ENCODE measurements at regions not wholly inside any gene's neighbourhood (a gene's known extent, or its start where the extent isn't known, plus 50 kb on each side); places are given as distances from the start of the nearest gene placed in this dataset.

DNA sequence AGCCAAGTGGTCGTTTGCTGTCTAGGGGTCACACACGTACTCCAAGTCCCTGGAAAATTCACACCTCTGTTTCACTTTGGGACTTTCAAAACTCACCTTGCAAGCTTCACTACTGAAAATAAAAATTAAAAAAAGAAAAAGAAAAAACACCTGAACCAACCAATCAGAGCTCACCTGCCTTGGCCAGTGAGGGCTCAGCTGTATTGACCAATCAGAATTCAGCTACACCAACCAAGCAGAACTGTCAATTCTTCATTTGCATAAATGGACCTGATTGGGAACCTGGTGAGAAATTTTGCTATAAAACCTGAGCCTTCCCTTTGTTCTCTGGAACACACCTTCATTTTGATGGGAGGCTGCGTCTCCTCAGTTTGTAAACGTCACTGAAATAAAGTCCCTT, 176.4 kb downstream of the TTC32 start:
- Histone ChIP-seq H3K27me3 (ENCODE audit: control insufficient read depth, insufficient read depth, low read length) (no peaks in the 10 kb centered on the region), H3K4me1 (ENCODE audit: control insufficient read depth, insufficient read depth, low read length) (no peaks in the 10 kb centered on the region), H3K27ac (ENCODE audit: low read length) (no peak overlapping the region), H3K4me3 (ENCODE audit: low read length) (no peak overlapping the region), H3K36me3 (ENCODE audit: control insufficient read depth, insufficient read depth, low read length) (no peaks in the 10 kb centered on the region), H3K9me3 (ENCODE audit: control insufficient read depth, low read depth, low read length) (no peaks in the 10 kb centered on the region)
- WGBS (ENCODE audit: insufficient coverage, low lambda C conversion rate), result no CpG with 5 or more reads among the region's 4 CpGs
- no peak for DNase-seq

GRCh38 chr2:19723021-19723420, 178.8 kb downstream of the TTC32 start:
- Histone ChIP-seq H3K27me3 (ENCODE audit: control insufficient read depth, insufficient read depth, low read length) (no peaks in the 10 kb centered on the region), H3K27ac (ENCODE audit: low read length) (no peak overlapping the region), H3K9me3 (ENCODE audit: control insufficient read depth, low read depth, low read length) (no peaks in the 10 kb centered on the region), H3K4me3 (ENCODE audit: low read length) (no peak overlapping the region), H3K36me3 (ENCODE audit: control insufficient read depth, insufficient read depth, low read length) (no peaks in the 10 kb centered on the region), H3K4me1 (ENCODE audit: control insufficient read depth, insufficient read depth, low read length) (no peaks in the 10 kb centered on the region)
- 72% methylated on average over 2 of the region's 7 CpGs for WGBS (ENCODE audit: insufficient coverage, low lambda C conversion rate)
- no peak for DNase-seq

DNA sequence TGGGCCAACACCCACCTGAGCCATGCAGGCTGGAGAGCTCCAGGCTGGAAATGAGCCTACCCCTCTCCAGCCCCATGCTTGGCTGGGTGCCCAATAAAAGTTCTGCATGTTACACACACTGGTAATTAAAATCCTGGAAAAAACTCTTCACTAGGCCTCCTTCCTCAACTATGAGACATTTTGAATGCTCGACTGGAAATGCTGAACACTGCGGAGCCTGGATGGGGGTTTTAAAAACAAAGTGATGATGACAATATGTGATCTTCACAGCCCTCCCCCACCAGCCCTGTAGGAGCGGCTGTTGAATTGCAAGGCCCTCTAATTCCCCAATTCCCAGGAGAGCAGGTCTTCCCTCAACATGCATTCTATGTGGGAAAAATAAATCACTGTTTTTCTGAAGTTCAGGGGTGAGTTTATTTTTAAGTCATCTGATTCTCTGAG, 179.2 kb downstream of the TTC32 start:
- no peaks in the 10 kb centered on the region for H3K9me3 ChIP-seq (ENCODE audit: control insufficient read depth, low read depth, low read length)
- no peaks in the 10 kb centered on the region for H3K36me3 ChIP-seq (ENCODE audit: control insufficient read depth, insufficient read depth, low read length)
- no peaks in the 10 kb centered on the region for H3K4me1 ChIP-seq (ENCODE audit: control insufficient read depth, insufficient read depth, low read length)
- H3K27ac ChIP-seq (ENCODE audit: low read length), result no peak overlapping the region
- no peaks in the 10 kb centered on the region for H3K27me3 ChIP-seq (ENCODE audit: control insufficient read depth, insufficient read depth, low read length)
- no peak for DNase-seq
- WGBS (ENCODE audit: insufficient coverage, low lambda C conversion rate), result no CpG with 5 or more reads among the region's 3 CpGs
- H3K4me3 ChIP-seq (ENCODE audit: low read length), result no peak overlapping the region

DNA sequence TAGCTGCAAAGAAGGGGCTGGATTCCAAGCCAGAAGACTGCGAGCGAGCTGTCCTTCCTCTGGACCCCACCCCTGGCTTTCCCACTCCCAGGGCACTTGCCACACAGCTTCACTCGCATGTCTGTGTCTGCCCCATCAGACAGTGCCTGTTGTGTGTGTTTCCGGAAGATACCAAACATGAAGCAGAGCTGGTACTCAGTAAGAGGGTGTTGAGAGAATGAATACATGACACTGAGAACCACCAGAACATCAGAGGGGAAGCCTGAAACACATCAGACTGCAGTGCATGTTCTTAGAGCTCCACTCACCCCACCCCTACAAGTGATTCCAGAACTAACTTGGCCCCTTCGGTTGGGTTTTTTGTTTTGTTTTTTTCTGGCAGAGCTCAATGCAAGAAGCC, 181.5 kb downstream of the TTC32 start:
- H3K4me3 ChIP-seq (ENCODE audit: low read length), result no peak overlapping the region
- WGBS (ENCODE audit: insufficient coverage, low lambda C conversion rate), result no CpG with 5 or more reads among the region's 5 CpGs
- H3K4me1 ChIP-seq (ENCODE audit: control insufficient read depth, insufficient read depth, low read length), result no peaks in the 10 kb centered on the region
- no peaks in the 10 kb centered on the region for H3K27me3 ChIP-seq (ENCODE audit: control insufficient read depth, insufficient read depth, low read length)
- H3K9me3 ChIP-seq (ENCODE audit: control insufficient read depth, low read depth, low read length), result no peaks in the 10 kb centered on the region
- no peak overlapping the region for H3K27ac ChIP-seq (ENCODE audit: low read length)
- H3K36me3 ChIP-seq (ENCODE audit: control insufficient read depth, insufficient read depth, low read length), result no peaks in the 10 kb centered on the region
- no peak for DNase-seq

DNA sequence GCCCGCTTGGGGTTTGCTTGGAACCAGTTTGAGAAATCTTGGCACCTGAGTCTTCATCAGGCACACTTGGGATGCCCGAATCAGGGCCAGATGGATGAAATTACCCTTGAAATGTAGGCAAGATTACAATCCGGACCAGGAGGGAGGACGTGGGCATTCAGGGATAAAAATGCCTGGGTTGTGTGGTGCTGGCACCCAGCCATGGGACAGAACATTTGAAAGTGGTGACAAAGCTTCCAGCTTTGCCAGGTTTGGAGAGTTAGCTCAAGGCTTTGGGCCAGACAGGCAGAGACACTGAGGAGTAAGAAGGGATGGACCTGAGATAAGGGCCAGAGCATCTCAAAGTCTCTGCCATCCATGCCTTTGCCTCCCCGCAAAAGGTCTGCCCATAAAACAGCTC, 182.2 kb downstream of the TTC32 start:
- Histone ChIP-seq H3K27ac (ENCODE audit: low read length) (no peak overlapping the region), H3K9me3 (ENCODE audit: control insufficient read depth, low read depth, low read length) (no peaks in the 10 kb centered on the region), H3K4me1 (ENCODE audit: control insufficient read depth, insufficient read depth, low read length) (no peaks in the 10 kb centered on the region), H3K36me3 (ENCODE audit: control insufficient read depth, insufficient read depth, low read length) (no peaks in the 10 kb centered on the region), H3K4me3 (ENCODE audit: low read length) (no peak overlapping the region), H3K27me3 (ENCODE audit: control insufficient read depth, insufficient read depth, low read length) (no peaks in the 10 kb centered on the region)
- no CpG with 5 or more reads among the region's 5 CpGs for WGBS (ENCODE audit: insufficient coverage, low lambda C conversion rate)
- DNase-seq, result no peak

GRCh38 chr2:19717446-19717845, 184.3 kb downstream of the TTC32 start:
- Histone ChIP-seq H3K4me1 (ENCODE audit: control insufficient read depth, insufficient read depth, low read length) (no peaks in the 10 kb centered on the region), H3K27ac (ENCODE audit: low read length) (no peak overlapping the region), H3K9me3 (ENCODE audit: control insufficient read depth, low read depth, low read length) (peaks cover 2% of the 10 kb centered on the region), H3K36me3 (ENCODE audit: control insufficient read depth, insufficient read depth, low read length) (no peaks in the 10 kb centered on the region), H3K27me3 (ENCODE audit: control insufficient read depth, insufficient read depth, low read length) (no peaks in the 10 kb centered on the region), H3K4me3 (ENCODE audit: low read length) (no peak overlapping the region)
- no peak for DNase-seq
- no CpG with 5 or more reads among the region's 2 CpGs for WGBS (ENCODE audit: insufficient coverage, low lambda C conversion rate)

DNA sequence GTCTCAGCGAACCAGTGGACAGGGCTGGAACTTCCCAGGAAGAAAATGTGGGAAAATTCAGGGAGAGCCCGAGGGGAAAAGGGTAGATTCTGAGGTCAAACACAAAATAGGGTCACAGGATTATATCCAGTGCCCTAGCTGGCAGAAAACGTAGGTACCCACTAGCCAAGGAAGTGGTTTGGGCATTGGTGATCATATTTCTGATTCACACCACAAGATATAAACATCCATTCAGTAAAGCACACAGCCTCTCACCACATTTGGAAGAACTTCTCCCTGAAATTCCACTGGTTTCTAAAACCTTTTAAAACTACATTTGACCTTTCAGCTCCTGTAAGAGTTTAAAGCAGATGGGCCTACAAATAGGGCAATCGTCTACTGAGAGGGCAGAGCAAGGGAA, 186.9 kb downstream of the TTC32 start:
- Histone ChIP-seq H3K36me3 (ENCODE audit: control insufficient read depth, insufficient read depth, low read length) (no peaks in the 10 kb centered on the region), H3K9me3 (ENCODE audit: control insufficient read depth, low read depth, low read length) (peaks cover 2% of the 10 kb centered on the region), H3K27me3 (ENCODE audit: control insufficient read depth, insufficient read depth, low read length) (no peaks in the 10 kb centered on the region), H3K4me3 (ENCODE audit: low read length) (no peak overlapping the region), H3K4me1 (ENCODE audit: control insufficient read depth, insufficient read depth, low read length) (no peaks in the 10 kb centered on the region), H3K27ac (ENCODE audit: low read length) (no peak overlapping the region)
- no peak for DNase-seq
- no CpG with 5 or more reads among the region's 4 CpGs for WGBS (ENCODE audit: insufficient coverage, low lambda C conversion rate)

GRCh38 chr2:19712850-19713249, 188.9 kb downstream of the TTC32 start:
- Histone ChIP-seq H3K4me1 (ENCODE audit: control insufficient read depth, insufficient read depth, low read length) (no peaks in the 10 kb centered on the region), H3K9me3 (ENCODE audit: control insufficient read depth, low read depth, low read length) (peaks cover 2% of the 10 kb centered on the region), H3K36me3 (ENCODE audit: control insufficient read depth, insufficient read depth, low read length) (no peaks in the 10 kb centered on the region), H3K27ac (ENCODE audit: low read length) (no peak overlapping the region), H3K27me3 (ENCODE audit: control insufficient read depth, insufficient read depth, low read length) (no peaks in the 10 kb centered on the region), H3K4me3 (ENCODE audit: low read length) (no peak overlapping the region)
- 97% methylated on average over 3 of the region's 4 CpGs for WGBS (ENCODE audit: insufficient coverage, low lambda C conversion rate)
- DNase-seq, result no peak

GRCh38 chr2:19711470-19712372, 190.1 kb downstream of the TTC32 start:
- Histone ChIP-seq H3K9me3 (ENCODE audit: control insufficient read depth, low read depth, low read length) (peaks cover 2% of the 10 kb centered on the region), H3K27me3 (ENCODE audit: control insufficient read depth, insufficient read depth, low read length) (no peaks in the 10 kb centered on the region), H3K4me1 (ENCODE audit: control insufficient read depth, insufficient read depth, low read length) (no peaks in the 10 kb centered on the region), H3K36me3 (ENCODE audit: control insufficient read depth, insufficient read depth, low read length) (no peaks in the 10 kb centered on the region), H3K27ac (ENCODE audit: low read length) (no peak overlapping the region), H3K4me3 (ENCODE audit: low read length) (no peak overlapping the region)
- WGBS (ENCODE audit: insufficient coverage, low lambda C conversion rate), result 74% methylated on average over 2 of the region's 5 CpGs
- DNase-seq, result peak; percentile 48 to 68

GRCh38 chr2:19710230-19710629, 191.6 kb downstream of the TTC32 start:
- no peak for DNase-seq

DNA sequence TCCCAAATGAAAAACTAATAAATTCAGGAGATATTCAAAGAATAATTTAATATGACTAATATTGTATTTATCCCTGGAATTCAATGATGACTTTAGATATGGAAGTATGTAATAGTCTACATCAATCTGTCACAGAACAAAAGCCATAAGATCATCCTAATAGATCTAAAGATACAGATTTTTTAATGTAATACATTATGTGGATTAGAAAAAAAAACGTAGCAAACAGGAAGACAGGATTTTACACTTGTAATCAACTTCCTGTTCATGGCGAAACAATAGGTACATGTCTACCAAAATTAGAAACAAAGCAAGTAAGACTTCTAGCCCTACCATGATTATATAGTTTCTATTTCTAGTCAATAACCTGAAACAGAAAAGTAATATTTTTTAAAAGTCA, 192.2 kb downstream of the TTC32 start:
- H3K27ac ChIP-seq (ENCODE audit: low read length), result no peak overlapping the region
- no peak overlapping the region for H3K4me3 ChIP-seq (ENCODE audit: low read length)
- no peaks in the 10 kb centered on the region for H3K4me1 ChIP-seq (ENCODE audit: control insufficient read depth, insufficient read depth, low read length)
- H3K27me3 ChIP-seq (ENCODE audit: control insufficient read depth, insufficient read depth, low read length), result no peaks in the 10 kb centered on the region
- peaks cover 2% of the 10 kb centered on the region for H3K9me3 ChIP-seq (ENCODE audit: control insufficient read depth, low read depth, low read length)
- WGBS (ENCODE audit: insufficient coverage, low lambda C conversion rate), result 88% methylated on average over 2 of the region's 2 CpGs
- no peak for DNase-seq
- H3K36me3 ChIP-seq (ENCODE audit: control insufficient read depth, insufficient read depth, low read length), result no peaks in the 10 kb centered on the region

More at GRCh38 chr2:19710230-19710629, 191.6 kb downstream of the TTC32 start:
- no peak overlapping the region for H3K27ac ChIP-seq (ENCODE audit: low read length)
- no peaks in the 10 kb centered on the region for H3K36me3 ChIP-seq (ENCODE audit: control insufficient read depth, insufficient read depth, low read length)
- no peaks in the 10 kb centered on the region for H3K4me1 ChIP-seq (ENCODE audit: control insufficient read depth, insufficient read depth, low read length)
- peaks cover 2% of the 10 kb centered on the region for H3K9me3 ChIP-seq (ENCODE audit: control insufficient read depth, low read depth, low read length)
- no peaks in the 10 kb centered on the region for H3K27me3 ChIP-seq (ENCODE audit: control insufficient read depth, insufficient read depth, low read length)
- WGBS (ENCODE audit: insufficient coverage, low lambda C conversion rate), result 80% methylated on average over 2 of the region's 2 CpGs
- H3K4me3 ChIP-seq (ENCODE audit: low read length), result no peak overlapping the region
